HG02981 (cell line): ENCODE measurements at regions not wholly inside any gene's neighbourhood (a gene's known extent, or its start where the extent isn't known, plus 50 kb on each side); places are given as distances from the start of the nearest gene placed in this dataset.

Experiments
- ATAC-seq: cut with Tn5 transposase; IDR thresholded peaks from one replicate; pipeline ENCODE4 v1.9.1; 2021; ENCODE audit warnings: mild to moderate bottlenecking, moderate library complexity; ENCODE audit not compliant: unreplicated experiment

DNA sequence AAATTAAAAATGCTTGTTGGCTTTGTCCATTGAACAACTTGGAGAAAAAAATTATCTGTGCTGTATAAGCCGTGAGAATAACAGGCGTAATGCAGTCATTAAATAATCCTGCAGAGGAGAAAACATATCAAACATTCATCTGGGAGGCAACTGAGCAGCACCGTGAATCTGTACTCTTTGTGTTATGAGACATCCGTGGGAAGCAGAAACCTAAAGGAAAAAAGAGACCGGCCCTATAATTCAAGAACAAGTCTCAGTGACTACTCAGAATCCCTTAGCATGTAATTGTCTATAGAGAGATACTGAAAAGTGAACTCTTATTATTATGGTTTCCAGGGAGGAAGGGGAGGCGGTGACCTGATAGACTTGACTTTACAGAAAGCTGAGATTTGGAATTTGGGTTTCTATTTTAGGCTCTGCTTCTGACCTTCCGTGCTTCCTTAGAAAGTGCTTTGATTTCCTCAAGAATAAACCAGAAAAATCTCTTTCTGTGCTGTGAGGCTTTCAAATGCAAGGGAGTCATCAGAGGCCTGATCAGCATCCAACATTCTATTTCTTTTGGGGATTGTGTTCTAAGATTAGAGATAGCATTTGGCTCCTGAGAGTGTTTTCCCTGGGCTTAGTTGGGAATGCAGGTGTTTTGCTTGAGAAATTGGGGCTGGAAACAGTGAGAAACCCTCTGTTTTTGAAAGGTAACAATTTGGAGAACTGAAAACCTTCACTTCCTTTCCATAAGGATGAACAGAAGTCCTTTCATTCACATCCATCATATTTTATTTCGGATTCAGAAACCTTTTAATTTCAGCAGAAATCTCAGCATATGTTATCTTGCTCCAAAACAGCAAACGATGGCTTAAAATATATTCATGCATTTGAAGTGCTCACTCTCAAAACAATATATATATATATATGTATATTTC is 296.7 kb downstream of the CSNK1G3 start:
- no peak for ATAC-seq

DNA sequence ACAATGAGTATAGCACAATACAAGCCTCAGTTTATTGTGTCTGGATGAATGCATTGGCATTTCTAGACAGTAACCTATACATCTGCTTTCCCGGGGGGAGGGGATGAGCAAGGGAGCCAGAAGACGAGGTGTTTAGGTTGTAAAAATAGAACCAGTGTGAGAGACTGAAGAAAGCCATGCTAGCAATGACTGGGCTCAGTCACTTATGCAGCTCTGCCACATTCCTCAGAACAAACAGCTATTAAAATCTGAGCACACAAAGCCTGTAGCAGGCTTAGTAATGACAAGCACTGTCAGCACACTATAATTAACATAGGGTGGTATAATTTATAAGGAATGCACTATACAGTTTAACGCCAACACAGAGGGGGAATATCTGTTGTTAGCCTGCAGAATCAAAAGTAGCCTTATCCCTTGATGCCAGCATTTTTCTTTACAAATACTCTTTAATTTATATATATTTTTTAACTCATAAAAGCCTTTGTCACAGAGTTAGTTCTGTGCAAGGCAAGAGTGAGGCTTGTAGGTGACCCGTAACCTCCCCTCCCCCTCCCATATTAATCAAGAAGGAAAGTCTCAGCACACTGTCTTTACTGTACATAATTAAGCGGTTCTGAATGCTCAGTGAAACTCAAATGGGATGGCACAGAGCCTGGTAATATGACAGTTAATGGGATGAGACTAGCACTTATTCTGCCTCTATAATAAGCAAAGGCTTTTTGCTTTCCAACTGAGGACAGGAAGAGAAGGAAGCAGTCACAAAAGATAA is 295.4 kb downstream of the CSNK1G3 start:
- ATAC-seq = no peak

DNA sequence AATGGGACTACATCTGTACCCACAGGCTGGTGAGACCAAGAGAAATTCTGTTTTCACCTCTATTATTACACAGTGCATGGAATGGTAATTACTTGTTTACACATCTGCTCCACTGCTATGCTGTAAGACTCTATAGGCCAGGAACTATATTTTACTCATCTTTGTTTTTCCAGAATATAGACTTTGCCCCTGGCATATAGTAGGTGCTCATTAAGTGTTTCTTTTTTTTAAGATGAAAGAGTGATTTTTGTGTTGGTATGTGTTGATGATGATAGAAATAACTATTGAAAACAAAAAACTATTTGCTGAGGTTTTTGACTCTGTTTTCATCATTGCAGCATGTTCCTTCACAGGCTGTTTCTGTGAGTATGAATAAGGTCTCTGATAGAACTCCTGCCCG is 294.7 kb downstream of the CSNK1G3 start:
- no peak for ATAC-seq

DNA sequence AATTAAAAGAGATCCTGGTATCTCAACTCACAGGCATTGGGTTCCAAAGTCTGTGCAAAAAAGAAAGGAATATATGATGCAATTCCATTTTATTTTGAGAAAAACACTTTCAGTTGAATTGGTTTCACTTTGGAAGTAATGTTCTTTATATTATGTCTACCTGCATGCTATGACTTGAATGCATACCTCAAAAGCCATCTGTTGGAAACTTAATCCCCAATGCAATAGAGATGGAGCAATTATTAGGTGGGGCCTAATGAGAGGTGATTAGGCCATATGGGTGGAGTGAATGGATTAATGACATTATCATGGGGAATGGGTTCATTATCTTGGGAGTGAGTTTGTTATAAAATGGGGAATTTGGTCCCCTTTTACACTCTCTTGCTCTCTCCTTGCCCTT is 293.3 kb downstream of the CSNK1G3 start:
- no peak for ATAC-seq

DNA sequence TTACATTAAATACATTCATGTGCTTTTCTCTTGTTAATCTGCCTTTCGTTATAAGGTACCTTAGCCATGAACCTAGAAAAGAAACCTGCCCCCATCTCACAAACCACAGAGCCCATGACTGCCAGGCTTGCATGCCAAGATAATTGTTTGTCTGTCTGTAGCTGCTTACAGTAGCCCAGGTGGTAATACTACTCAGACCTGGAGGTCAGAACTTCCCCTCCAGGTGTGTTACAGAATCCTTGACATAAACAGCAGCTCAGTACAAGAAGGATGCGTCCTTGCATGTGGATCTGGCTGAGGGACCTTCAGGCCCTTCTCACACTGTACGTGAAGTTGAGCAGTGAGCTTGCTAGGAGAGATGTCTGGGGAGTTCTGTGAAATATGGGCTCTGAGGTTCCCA is 291.4 kb downstream of the CSNK1G3 start:
- no peak for ATAC-seq

DNA sequence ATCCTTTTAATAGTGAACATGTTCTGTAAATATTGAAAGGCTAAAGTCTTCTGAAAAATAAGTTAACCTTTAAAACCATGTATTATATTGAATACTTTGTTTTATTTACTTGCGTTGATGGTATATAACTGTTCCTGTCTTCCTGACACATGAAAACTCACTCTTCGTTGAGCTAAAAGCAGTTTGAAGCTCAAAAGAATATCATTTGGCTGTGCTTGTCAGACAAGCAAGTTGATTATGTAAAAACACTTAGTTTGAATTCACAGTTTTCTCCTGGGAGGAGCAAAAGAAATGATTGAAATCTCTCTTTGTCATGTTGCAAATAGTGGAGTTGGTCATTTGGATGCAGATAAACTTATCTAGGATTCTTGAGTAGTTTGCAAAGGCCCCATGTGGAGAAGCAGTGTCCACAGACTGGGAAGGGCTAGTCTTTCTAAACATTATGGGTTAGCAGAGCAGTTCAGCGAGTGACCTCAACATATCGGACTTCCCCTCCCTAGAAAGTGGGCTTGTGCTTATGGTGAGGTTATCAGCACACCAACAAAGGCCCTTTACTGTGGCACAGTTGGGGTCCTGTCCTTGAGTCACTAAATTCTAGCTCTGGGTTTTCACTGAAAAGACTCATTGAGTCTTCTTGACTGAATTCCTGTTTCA is 290.4 kb downstream of the CSNK1G3 start:
- no peak for ATAC-seq

DNA sequence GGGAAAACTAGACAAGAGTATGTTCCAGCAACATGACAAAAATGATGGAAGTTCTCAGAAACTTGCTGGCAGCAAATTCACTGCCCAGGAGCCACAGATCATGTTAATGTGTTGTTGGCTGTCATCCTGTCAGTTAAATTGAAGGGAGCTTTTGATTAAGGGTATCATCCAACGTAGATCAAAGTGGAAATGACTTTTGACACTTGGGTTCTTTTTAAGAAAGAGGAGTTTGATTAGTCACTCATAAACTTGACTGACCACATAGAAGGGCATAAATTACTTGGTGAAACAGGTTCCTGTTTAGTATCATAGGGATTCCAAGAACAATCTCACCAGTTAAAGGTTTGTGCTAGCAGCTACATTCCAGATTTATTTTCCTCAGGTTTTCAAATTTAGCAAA is 288.7 kb downstream of the CSNK1G3 start:
- ATAC-seq = no peak

DNA sequence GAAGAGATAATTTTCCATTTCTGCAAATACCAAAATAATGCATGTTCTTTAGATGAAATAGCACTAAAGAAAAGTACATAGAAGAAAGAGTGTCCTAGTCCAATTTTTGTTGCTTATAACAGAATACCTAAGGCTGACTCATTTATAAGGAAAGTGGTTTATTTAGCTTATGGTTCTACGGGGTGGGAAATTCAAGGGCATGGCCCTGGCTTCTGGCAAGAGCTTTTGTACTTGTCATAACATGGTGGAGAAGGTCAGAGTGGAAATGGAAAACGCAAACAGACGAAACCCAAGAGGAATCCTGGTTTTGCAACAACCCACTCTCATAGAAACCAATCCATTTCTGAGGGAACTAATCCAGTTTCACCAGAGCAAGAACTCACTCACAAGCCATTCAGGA is 283.7 kb downstream of the CSNK1G3 start:
- ATAC-seq = no peak

DNA sequence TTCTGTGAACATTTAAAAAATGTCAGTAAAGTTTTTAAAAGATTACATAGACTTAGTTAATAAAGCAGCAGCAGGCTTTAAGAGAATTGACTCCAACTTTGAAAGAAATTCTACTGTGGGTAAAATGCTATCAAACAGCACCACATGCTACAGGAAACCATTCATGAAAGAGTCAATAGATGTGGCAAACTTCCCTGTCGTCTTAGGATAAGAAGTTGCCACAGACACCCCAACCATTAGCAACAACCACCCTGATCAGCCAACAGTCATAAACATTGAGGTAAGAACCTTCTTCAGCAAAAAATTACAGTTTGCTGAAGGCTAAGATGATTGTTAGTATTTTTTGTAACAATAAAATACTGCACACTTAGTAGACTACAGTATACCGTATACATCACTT is 278.2 kb downstream of the CSNK1G3 start:
- ATAC-seq = no peak

DNA sequence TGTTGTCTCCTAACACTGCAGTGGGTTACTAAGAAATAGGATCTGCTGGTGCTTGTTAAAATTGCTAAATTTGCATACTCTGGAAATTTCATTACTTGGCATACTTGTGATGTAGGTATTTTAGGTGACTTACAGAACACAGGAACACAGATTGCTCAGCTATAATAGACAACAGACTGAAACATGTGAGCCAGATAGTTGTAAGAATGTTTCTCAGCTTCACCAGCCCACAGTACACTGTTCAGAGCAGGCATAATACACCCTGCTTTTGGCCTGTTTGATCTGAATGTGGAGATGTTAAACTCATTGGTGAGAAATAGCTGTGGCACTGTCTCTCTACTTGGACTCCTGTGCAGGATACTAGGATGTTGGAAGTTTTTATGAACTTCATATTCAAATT is 275.7 kb downstream of the CSNK1G3 start:
- ATAC-seq = no peak

DNA sequence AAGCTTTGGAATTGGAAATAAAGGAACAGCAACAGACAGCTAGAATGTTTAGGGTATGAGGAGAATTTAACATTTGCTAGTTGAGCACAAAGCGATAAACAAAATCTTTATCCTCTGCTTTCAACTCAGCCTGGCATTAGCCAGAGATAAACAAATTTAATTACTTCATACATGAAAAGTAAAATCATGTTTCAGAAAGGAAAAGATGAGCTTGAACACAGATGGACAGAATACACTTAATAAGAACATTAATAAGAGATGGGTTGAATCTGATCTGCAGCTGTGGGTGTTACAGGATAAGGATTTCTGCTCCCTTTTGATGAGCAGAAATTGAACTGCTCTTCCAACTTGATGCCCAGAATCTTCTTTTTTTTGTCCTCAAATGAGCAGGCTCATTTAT is 275.2 kb downstream of the CSNK1G3 start:
- no peak for ATAC-seq

DNA sequence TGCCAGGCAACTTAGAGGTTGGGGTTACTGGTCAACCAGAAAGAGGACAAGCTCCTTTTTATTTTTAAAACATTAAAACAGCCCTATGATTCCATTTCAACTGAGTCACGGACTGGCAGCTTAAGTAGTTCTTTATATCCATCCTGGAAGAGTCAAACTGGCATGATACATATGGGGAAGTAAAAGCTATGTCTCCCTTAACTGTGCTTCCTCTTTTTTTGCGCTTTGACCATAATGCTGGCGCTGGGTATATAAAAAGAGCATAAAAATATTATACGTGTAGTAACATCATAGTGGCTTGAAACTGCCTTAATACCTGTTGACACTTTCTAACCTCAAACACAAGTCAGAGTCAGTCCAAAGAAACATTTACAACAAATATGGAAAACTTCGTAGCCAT is 274.4 kb downstream of the CSNK1G3 start:
- no peak for ATAC-seq

DNA sequence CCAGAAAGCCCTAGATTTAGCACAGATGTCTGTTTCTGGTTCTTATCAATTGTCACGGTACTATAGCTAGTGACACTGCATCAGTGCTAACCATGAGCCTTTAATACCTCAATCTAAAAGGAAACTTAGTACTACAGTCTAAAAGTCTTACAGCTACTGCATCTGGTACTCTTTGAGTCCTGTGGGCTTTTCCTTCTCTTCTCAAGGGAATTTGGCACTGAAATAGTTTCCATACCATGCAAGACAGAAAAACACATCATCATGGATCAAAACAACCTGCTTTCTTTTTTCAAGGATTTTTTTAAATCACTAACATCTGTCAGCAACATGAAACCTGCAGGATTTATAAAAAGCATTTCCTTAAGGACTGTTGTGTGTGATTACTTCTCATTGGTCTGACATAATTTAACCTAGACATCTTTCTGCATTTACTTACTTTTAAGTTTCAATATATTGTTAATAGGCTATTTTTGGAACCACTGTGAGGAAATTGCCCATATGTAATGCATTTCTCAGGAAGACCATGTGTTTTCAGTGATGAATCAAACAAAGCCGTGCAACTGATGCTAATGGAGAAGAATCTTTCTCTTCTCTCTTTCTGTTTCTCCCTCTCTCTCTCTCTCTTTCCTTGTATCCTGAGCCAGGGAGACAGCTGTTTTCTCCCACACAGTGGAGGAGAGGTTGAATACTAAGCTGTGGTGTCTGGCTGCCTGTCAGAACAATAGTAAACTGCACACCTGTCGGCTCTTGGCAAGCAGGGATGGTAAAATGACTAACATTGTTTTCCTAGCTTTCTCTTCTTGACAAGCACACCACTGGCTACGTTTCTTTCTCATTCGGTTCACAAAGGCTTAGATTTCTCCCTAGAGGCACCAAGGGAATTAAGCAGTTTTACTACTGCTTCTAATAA is 273.4 kb downstream of the CSNK1G3 start:
- no peak for ATAC-seq

DNA sequence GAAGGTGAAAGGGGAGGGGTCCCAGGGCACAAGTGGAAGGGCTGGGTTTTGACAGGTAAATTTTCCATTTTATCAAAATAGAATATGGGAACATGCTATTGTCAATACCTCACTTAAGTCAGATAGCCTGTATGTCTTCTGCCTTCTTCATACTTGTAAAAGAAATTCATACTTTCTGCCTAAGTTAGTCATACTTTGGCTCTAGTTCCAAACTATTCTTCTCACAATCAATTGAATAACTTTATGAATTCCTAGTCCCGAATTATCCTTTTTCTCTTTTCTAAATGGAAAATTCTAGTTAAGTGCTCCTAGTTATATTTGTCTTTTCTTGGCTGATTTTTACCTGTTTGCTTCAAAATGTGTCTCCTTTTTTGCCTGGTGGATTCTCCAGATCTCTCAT is 271.4 kb downstream of the CSNK1G3 start:
- ATAC-seq = no peak

DNA sequence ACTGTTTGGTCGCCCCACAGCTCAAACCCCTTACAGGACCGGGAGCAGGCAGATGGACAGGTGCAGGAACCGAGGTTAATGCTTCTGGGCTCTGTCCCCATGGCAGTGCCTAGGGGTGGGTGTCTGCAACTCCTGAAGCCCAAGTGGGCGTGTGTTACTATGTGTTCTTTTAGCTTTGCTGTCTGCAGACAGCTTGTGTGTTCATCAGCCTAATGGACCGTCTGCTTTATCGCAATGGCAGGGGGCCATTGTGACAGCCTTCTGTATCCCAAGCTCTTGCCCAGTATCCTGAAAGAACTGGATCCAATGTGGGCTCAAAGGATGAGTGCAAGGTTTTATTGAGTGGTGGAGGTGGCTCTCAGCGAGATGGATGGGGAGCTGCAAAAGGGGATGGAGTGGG is 266.7 kb downstream of the CSNK1G3 start:
- ATAC-seq = no peak

DNA sequence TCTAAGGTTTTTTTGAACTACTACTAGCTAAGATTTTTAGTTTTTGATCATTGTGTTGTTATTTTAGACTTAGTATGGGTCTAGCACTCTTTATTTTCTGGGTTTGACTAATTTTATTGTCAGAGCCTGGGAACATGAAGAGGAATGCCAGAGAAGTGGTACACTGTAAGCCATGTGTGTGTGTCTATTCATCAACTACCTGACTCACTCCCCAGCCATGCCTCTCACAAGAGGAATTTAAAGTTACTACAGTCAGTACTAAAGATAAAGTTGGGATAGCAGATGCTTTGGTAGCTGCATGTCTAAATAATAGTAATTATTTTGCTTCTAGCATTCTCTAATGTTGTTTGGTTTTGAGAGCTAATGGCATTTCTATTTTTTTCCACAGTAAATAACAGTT is 264.8 kb downstream of the CSNK1G3 start:
- no peak for ATAC-seq

DNA sequence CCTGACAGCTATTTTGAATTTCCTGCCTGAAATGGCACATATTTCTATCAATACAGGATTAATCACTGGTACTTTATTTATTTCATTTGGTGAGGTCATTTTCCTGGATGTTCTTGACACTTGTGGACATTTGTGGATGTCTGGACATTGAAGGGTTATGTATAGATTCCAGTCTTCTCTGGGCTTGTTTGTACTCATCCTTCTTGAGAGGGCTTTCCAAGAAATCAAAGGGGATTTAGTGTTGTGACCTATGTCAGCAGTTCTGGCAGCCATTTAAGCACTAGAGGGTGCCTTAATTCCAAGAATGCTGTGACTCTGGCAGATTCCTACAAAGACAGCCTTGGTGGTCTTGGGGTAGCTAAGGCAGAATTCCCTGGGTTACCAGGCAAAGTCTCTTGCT is 259.7 kb downstream of the CSNK1G3 start:
- no peak for ATAC-seq

DNA sequence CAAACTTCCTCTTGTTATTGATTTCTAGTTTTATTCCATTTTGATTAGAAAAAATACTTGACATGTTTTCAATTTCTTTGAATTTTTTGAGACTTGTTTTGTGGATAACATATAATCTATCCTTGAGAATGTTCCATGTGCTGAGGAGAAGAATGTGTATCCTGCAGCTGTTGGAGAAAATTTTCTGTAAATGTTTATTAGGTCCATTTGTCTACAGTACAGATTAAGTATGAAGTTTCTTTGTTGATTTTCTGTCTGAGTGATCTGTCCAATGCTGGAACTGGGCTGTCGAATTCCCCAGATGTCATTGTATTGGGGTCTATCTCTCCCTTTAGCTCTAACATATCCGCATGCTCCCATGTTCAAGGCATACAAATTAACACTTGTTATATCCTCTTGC is 251.2 kb downstream of the CSNK1G3 start:
- ATAC-seq = no peak

DNA sequence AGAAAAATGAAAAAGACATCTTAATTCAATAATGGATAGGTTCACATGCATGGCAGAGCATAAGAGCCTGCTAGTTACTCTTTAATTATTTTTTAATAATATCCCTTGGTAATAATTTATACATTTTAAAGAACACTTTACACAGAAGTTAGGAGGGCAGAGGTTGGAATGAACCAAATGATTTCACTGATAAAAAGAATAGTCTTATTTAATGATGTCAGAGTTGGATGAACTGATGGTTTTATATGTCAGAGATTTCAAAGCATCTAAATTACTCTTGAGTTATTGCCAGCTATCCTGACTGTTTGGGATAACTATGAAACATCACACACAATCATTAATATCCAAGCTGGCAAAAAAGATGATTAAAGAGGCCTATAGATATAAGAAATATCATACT is 244.8 kb downstream of the CSNK1G3 start:
- no peak for ATAC-seq

DNA sequence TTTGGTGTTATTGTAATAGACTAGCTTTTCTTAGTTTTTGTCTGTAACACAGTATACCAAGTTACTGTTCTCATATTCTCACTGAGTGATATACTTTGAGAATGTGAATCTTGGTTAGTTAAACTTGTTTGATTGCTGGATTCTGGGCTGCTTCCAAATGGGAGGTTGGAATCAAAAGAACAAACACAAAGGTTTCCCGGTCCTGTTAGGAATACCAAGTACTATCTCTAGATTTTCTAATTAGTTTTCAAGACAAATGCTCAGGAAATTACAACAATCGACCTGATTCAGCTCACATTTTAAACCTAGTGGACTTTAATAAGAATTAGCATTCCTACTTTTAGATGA is 244.3 kb downstream of the CSNK1G3 start:
- ATAC-seq = no peak
